ENCODE measurements at regions not wholly inside any gene's neighbourhood (a gene's known extent, or its start where the extent isn't known, plus 50 kb on each side); places are given as distances from the start of the nearest gene placed in this dataset.
"Not testable (repeated sequence)": the region's sequence is repeated elsewhere in the genome, so short reads cannot be mapped to it uniquely, and the experiment has no call there.

DNA sequence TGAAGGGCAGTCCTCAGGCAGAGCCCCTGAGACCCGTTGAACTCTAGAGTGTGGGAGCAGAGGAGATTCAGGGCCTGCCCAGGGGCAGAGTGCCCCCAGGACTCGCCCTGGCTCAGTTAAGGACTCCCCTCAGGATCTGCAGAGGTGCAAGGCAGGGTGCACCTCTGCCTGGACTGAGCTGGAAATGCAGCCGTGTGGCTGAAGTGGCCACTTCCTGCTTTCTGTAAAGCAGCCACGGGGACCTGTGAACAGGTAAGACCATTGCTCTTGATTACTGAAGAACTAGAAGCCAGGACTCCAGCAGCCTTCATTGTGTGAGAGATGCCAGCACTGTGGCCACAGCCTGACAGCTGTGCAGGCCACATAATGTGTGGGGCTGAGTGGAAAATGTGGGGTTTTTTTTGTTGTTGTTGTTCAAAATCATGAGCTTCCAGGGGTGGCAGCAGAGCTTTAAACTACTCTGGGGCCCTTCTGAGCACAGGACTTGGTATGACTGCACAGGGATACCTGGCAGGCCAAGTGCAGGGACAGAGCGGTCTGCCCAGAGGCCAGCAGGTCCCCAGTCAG, 339.8 kb downstream of the CACNA1B start:
- TF ChIP-seq, protein P1, sequence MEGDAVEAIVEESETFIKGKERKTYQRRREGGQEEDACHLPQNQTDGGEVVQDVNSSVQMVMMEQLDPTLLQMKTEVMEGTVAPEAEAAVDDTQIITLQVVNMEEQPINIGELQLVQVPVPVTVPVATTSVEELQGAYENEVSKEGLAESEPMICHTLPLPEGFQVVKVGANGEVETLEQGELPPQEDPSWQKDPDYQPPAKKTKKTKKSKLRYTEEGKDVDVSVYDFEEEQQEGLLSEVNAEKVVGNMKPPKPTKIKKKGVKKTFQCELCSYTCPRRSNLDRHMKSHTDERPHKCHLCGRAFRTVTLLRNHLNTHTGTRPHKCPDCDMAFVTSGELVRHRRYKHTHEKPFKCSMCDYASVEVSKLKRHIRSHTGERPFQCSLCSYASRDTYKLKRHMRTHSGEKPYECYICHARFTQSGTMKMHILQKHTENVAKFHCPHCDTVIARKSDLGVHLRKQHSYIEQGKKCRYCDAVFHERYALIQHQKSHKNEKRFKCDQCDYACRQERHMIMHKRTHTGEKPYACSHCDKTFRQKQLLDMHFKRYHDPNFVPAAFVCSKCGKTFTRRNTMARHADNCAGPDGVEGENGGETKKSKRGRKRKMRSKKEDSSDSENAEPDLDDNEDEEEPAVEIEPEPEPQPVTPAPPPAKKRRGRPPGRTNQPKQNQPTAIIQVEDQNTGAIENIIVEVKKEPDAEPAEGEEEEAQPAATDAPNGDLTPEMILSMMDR (IDR thresholded peaks at IDR 0.05): not testable (repeated sequence)
- TF ChIP-seq POLR2A, POLR2AphosphoS5 (IDR thresholded peaks at IDR 0.05): not testable (repeated sequence)

Measured in prostate gland (tissue), 2 donors.